Activated naive CD4-positive, alpha-beta T cell treated with Interleukin-2 at 50 U/mL for 16 hours (primary cell): ENCODE measurements at regions not wholly inside any gene's neighbourhood (a gene's known extent, or its start where the extent isn't known, plus 50 kb on each side); places are given as distances from the start of the nearest gene placed in this dataset.

Experiments
- DNase-seq: peaks from one replicate; pipeline ENCODE4 v3.0.0-alpha.2; 2020

GRCh38 chr17:34414339-34414738 lies 51.3 kb upstream of the CCL1 start:
- DNase-seq, result no peak

DNA sequence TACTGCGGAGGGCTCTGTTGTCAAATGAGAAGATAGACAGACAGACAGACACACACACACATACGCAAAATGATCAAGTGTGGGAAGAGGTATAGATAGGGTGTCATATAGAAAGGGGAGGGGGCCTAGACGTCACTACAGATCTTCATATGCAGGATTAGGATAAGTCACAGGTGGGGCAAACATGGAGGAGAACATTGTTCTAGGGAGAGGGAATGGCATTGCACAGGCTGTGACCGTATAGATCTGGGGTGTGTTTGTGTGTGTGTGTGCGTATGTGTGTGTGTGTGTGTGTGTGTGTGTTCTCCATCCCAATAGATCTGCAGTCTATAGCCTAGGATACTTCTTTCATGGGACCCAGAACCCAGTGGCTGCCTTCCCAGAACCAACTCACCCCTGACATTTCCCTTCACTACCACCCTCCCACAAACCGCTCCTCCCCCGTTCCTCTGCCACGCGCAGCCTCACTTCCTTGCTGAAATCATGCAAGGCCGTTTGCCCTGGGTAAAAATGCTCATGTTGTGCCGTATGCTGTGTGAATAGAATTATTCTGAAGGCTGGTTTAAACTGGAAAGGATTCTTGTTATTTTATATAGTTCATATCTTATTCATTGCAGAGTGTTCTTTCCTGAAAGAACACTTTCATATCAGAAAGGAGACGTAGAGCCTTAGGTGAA lies 50.5 kb upstream of the CCL1 start:
- DNase-seq, result no peak

DNA sequence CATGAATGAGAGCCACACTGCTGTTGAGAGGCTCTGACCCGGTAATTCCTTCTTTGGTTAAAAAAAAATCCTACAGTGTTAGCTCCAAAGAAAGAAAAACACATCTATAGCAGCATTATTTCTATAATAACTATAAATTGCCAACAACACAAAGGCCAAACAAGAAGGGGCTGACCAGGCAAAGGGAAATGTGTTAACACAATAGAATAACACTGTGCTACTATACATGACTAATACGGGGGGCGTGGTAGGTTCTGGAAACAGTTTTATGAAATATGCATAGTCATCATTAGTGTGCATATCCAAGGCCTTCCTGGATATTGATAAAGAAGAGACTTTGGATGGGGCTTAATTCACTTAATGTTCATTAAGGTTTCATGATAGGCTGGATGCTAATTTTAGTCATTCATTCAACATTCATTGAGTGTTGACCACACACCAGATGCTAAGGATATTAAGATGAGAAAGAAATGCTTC lies 50.0 kb upstream of the CCL1 start:
- DNase-seq, result no peak
